NCI-H2196 (cell line): ENCODE measurements at regions not wholly inside any gene's neighbourhood (a gene's known extent, or its start where the extent isn't known, plus 50 kb on each side); places are given as distances from the start of the nearest gene placed in this dataset.

ENCODE experiments used
- DNase-seq: peaks from one replicate; lab custom pipeline; 2025; ENCODE audit not compliant: unreplicated experiment; lab: John Stamatoyannopoulos, UW

- DNase-seq: no peak
Measured at GRCh38 chr11:64499261-64500004, 56.3 kb upstream of the SLC22A11 start.

GRCh38 chr11:64500176-64501013, 55.3 kb upstream of the SLC22A11 start:
- DNase-seq: no peak

- no peak for DNase-seq
Measured at GRCh38 chr11:64501500-64502427, 54.0 kb upstream of the SLC22A11 start.

- DNase-seq: no peak
Measured at GRCh38 chr11:64502634-64503033, 53.1 kb upstream of the SLC22A11 start.

GRCh38 chr11:64503186-64503753, 52.5 kb upstream of the SLC22A11 start:
- no peak for DNase-seq

- no peak for DNase-seq
Measured at GRCh38 chr11:64504999-64505398, 50.7 kb upstream of the SLC22A11 start.
